K562 (cell line): ENCODE measurements at regions not wholly inside any gene's neighbourhood (a gene's known extent, or its start where the extent isn't known, plus 50 kb on each side); places are given as distances from the start of the nearest gene placed in this dataset.

Experiments used
- ATAC-seq: fragments of 200-7000 bp; cut with Tn5 transposase; 3 replicates; pipeline ENCODE4 v1.9.1; 2020; ENCODE audit warnings: moderate library complexity
- BruUV-seq: library from RNA; stranded (reverse); fragments of 400-500 nt; replicated peaks from 2 replicates; lab custom pipeline; 2021; lab: Mats Ljungman, UMichigan
- CTCF ChIA-PET: fragments of 300-600 bp; formaldehyde crosslinking; extraction: SDS; loops from one replicate; lab custom pipeline; 2021; ENCODE audit warnings: low intra/inter-chr PET ratio; lab: Yijun Ruan, JAX
- POLR2A ChIA-PET: fragments of 300-600, 350-650 bp; sonication (Branson Sonifier 250); formaldehyde crosslinking; extraction: SDS; loops from one replicate; lab custom pipeline; 2021; ENCODE audit warnings: antibody characterized with exemption, inconsistent platforms; lab: Yijun Ruan, JAX
- DNase-seq, 4 experiments: peaks; one replicate each; pipeline versions ENCODE4 v3.0.0 to v3.0.0-alpha.2; 2011 to 2018; ENCODE audit warnings: low spot score in 3 of 4, mixed read lengths in 3 of 4; ENCODE audit errors: extremely low read depth in 1 of 4
- FAIRE-seq: peaks from 2 replicates; lab custom pipeline; 2011; peaks lifted over from hg19 to GRCh38; lab: Jason Lieb, UNC
- H2AFZ ChIP-seq: 2 replicates; pipeline ENCODE4 v1.6.0; 2011; ENCODE audit warnings: low read depth, low read length, control low read depth, inconsistent platforms
- H3K27ac ChIP-seq: fragments of 200-600 bp; 3 replicates; pipeline ENCODE4 v1.8.0; 2011; ENCODE audit warnings: low read depth, mild to moderate bottlenecking, control low read depth, inconsistent platforms, low read length, moderate library complexity, mixed read lengths; ENCODE audit errors: extremely low read depth
- H3K27me3 ChIP-seq, 2 experiments: fragments of 300-600 bp in 1 of 2; 2 replicates in 1 of 2; 3 replicates in 1 of 2; pipeline versions ENCODE4 v1.6.0 to v1.8.0; 2011; ENCODE audit warnings: inconsistent platforms in 2 of 2, low read length in 2 of 2, mild to moderate bottlenecking in 1 of 2, mixed read lengths in 1 of 2, moderate library complexity in 1 of 2; ENCODE audit not compliant: control insufficient read depth in 2 of 2, insufficient read depth in 2 of 2
- H3K36me3 ChIP-seq: fragments of 300-600 bp; 3 replicates; pipeline ENCODE4 v1.8.0; 2011; ENCODE audit warnings: mild to moderate bottlenecking, low read length, inconsistent platforms; ENCODE audit not compliant: control insufficient read depth, insufficient read depth
- H3K4me1 ChIP-seq, 2 experiments: fragments of 200-600 bp in 1 of 2; replicated peaks in 1 of 2; 2 replicates in 1 of 2; 3 replicates in 1 of 2; pipeline versions ENCODE4 v1.5.1 to v1.8.0; 2011; ENCODE audit warnings: inconsistent platforms in 2 of 2, low read length in 2 of 2, mild to moderate bottlenecking in 1 of 2, mixed read lengths in 1 of 2, moderate library complexity in 1 of 2; ENCODE audit not compliant: control insufficient read depth in 2 of 2, insufficient read depth in 2 of 2
- H3K4me2 ChIP-seq: 2 replicates; pipeline ENCODE4 v1.6.1; 2011; ENCODE audit warnings: low read length, control low read depth, inconsistent platforms, mixed read lengths; ENCODE audit not compliant: insufficient read depth
- H3K4me3 ChIP-seq: fragments of 200-600 bp; sonication (generic), shearing (Covaris generic); 2 replicates; pipeline ENCODE4 v1.5.1; 2016; ENCODE audit warnings: control low read depth, inconsistent platforms
- H3K79me2 ChIP-seq: fragments of 200-600 bp; 3 replicates; pipeline ENCODE4 v1.8.0; 2011; ENCODE audit warnings: low read length, inconsistent platforms; ENCODE audit not compliant: control insufficient read depth, insufficient read depth
- H3K9ac ChIP-seq, 2 experiments: 2 replicates each; pipeline versions ENCODE4 v1.6.0 to v1.6.1; 2011; ENCODE audit warnings: low read depth in 2 of 2, low read length in 2 of 2, control low read depth in 1 of 2, inconsistent platforms in 1 of 2, mild to moderate bottlenecking in 1 of 2, mixed read lengths in 1 of 2; ENCODE audit not compliant: insufficient read depth in 1 of 2
- H3K9me1 ChIP-seq: one replicate; pipeline ENCODE4 v1.6.0; 2011; ENCODE audit warnings: inconsistent platforms, mild to moderate bottlenecking, low read length, moderate library complexity; ENCODE audit not compliant: control insufficient read depth, insufficient read depth
- H3K9me3 ChIP-seq: replicated peaks from 2 replicates; pipeline ENCODE4 v1.5.1; 2011; ENCODE audit warnings: low read depth, low read length, inconsistent platforms; ENCODE audit not compliant: control insufficient read depth, insufficient read depth
- H4K20me1 ChIP-seq: replicated peaks from 2 replicates; pipeline ENCODE4 v1.6.1; 2011; ENCODE audit warnings: low read length, inconsistent platforms, mixed read lengths; ENCODE audit not compliant: control insufficient read depth, insufficient read depth
- CREB3 ChIP-seq: fragments of 450-650 bp; conservative IDR thresholded peaks from 2 replicates; pipeline ENCODE4 v1.6.1; 2016; ENCODE audit warnings: missing genetic modification characterization, low read depth, mild to moderate bottlenecking, missing compliant biosample characterization, moderate library complexity
- E2F3 ChIP-seq: fragments of 250-450 bp; sonication (Bioruptor Pico); IDR thresholded peaks from 2 replicates; pipeline ENCODE4 v1.4.0; 2020; ENCODE audit warnings: mild to moderate bottlenecking
- ELF2 ChIP-seq: fragments of 250-450 bp; sonication (Bioruptor Pico); IDR thresholded peaks from 2 replicates; pipeline ENCODE4 v1.5.0; 2021; ENCODE audit warnings: mild to moderate bottlenecking
- ETS2 ChIP-seq: IDR thresholded peaks from 2 replicates; pipeline ENCODE4 v1.6.1; 2016; ENCODE audit warnings: borderline replicate concordance, missing genetic modification characterization, mild to moderate bottlenecking, moderate library complexity, missing compliant biosample characterization; ENCODE audit not compliant: poor library complexity, severe bottlenecking
- HMBOX1 ChIP-seq: sonication (generic); IDR thresholded peaks from 2 replicates; pipeline ENCODE4 v1.6.1; 2016
- IFI16 ChIP-seq: fragments of 250-450 bp; sonication (Bioruptor Pico); IDR thresholded peaks from 2 replicates; pipeline ENCODE4 v2.1.2; 2022; ENCODE audit warnings: mild to moderate bottlenecking, inconsistent platforms
- L3MBTL2 ChIP-seq: fragments of 450-650 bp; IDR thresholded peaks from 2 replicates; pipeline ENCODE4 v1.6.1; 2016; ENCODE audit warnings: mild to moderate bottlenecking, moderate library complexity
- LARP7 ChIP-seq: fragments of 450-650 bp; IDR thresholded peaks from 2 replicates; pipeline ENCODE4 v1.6.1; 2016
- USF1 ChIP-seq: sonication (generic); formaldehyde crosslinking; IDR thresholded peaks from 2 replicates; pipeline ENCODE4 v1.9.0; 2022; ENCODE audit warnings: mild to moderate bottlenecking, missing genetic modification reagents
- ZFP91 ChIP-seq: sonication (generic); formaldehyde crosslinking; IDR thresholded peaks from 2 replicates; pipeline ENCODE4 v1.8.0; 2022; ENCODE audit warnings: mild to moderate bottlenecking, missing genetic modification reagents
- ZNF174 ChIP-seq: fragments of 250-450 bp; sonication (Bioruptor Pico); IDR thresholded peaks from 2 replicates; pipeline ENCODE4 v1.4.0; 2020; ENCODE audit warnings: mild to moderate bottlenecking
- ZNF431 ChIP-seq: sonication (generic); formaldehyde crosslinking; IDR thresholded peaks from 2 replicates; pipeline ENCODE4 v1.8.0; 2022; ENCODE audit warnings: mild to moderate bottlenecking, missing genetic modification reagents
- WGBS: fragments of 100-300 bp; shearing (Covaris generic); methylation state at CpG from one replicate; pipeline ENCODE4 v1.1.6; 2016; ENCODE audit warnings: low coverage, mixed read lengths; ENCODE audit not compliant: insufficient coverage; ENCODE audit errors: missing lambda C conversion rate; 5-methylcytosine and 5-hydroxymethylcytosine counted together
- in situ Hi-C: fragments of 300-500 bp; cut with MboI; formaldehyde crosslinking; loops from 4 replicates; pipeline ENCODE4 v1.15.0; 2018; ENCODE audit warnings: inconsistent platforms, mixed read lengths
- intact Hi-C: fragments of 100-400 bp; cut with micrococcal nuclease; formaldehyde crosslinking; loops from 2 replicates; pipeline ENCODE4 v1.14.2; 2022

- no peak overlapping the region for H2AFZ ChIP-seq
- H3K36me3 ChIP-seq = no peaks in the 10 kb centered on the region
- no peak overlapping the region for H3K4me3 ChIP-seq
- CTCF ChIA-PET = no interaction called here
- H3K4me1 ChIP-seq = no peaks in the 10 kb centered on the region
- intact Hi-C loops = no loop called here
- no peak for ATAC-seq
- 0% methylated on average over 2 of the region's 2 CpGs for WGBS
- no TSS peak for BruUV-seq
- no peak overlapping the region for H3K4me2 ChIP-seq
- H3K9me3 ChIP-seq = 0 out of 2 replicates have a peak, but pooled peaks cover 4% of the 10 kb centered on the region
- no peak for FAIRE-seq
- H3K79me2 ChIP-seq = no peaks in the 10 kb centered on the region
- in situ Hi-C loops = no loop called here
- TF ChIP-seq LARP7 (no peak), IFI16 (no peak), HMBOX1 (no peak), ELF2 (CRISPR knock-in tag) (no peak)
- no peaks in the 10 kb centered on the region for H3K27me3 ChIP-seq
- POLR2A ChIA-PET = no interaction called here
- H3K9me1 ChIP-seq = no peaks in the 10 kb centered on the region
- no peak overlapping the region for H3K27ac ChIP-seq
- DNase-seq = no peak
- H3K9ac ChIP-seq = no peak overlapping the region
- no peaks in the 10 kb centered on the region for H4K20me1 ChIP-seq
Measured at GRCh38 chr1:188991221-188991930, 1486.3 kb downstream of the BRINP3 start.

GRCh38 chr1:189007824-189008223 is 1469.8 kb downstream of the BRINP3 start:
- intact Hi-C loops = no loop called here
- Histone ChIP-seq H3K27me3 (no peaks in the 10 kb centered on the region), H3K9me3 (no peaks in the 10 kb centered on the region), H3K79me2 (no peaks in the 10 kb centered on the region), H3K27ac (no peak overlapping the region), H3K4me3 (no peak overlapping the region), H3K4me1 (no peaks in the 10 kb centered on the region), H3K36me3 (no peaks in the 10 kb centered on the region), H2AFZ (no peak overlapping the region), H3K4me2 (no peak overlapping the region), H3K9me1 (no peaks in the 10 kb centered on the region), H4K20me1 (no peaks in the 10 kb centered on the region), H3K9ac (no peak overlapping the region)
- FAIRE-seq (no peak), ATAC-seq (no peak), DNase-seq (no peak)
- CTCF ChIA-PET = no interaction called here
- no TSS peak for BruUV-seq
- POLR2A ChIA-PET = no interaction called here
- WGBS = 0% methylated on average over 3 of the region's 3 CpGs
- in situ Hi-C loops = no loop called here
- TF ChIP-seq L3MBTL2 = no peak
- TF ChIP-seq ZNF431 (CRISPR knock-in tag) = no peak
- TF ChIP-seq E2F3 (CRISPR knock-in tag) = no peak
- no peak for TF ChIP-seq ZNF174 (CRISPR knock-in tag)
- no peak for TF ChIP-seq ETS2 (tag)
- no peak for TF ChIP-seq ZFP91 (CRISPR knock-in tag)
- TF ChIP-seq CREB3 (tag) = no peak
- TF ChIP-seq USF1 (CRISPR knock-in tag) = no peak
